ENCODE measurements at regions not wholly inside any gene's neighbourhood (a gene's known extent, or its start where the extent isn't known, plus 50 kb on each side); places are given as distances from the start of the nearest gene placed in this dataset.

DNA sequence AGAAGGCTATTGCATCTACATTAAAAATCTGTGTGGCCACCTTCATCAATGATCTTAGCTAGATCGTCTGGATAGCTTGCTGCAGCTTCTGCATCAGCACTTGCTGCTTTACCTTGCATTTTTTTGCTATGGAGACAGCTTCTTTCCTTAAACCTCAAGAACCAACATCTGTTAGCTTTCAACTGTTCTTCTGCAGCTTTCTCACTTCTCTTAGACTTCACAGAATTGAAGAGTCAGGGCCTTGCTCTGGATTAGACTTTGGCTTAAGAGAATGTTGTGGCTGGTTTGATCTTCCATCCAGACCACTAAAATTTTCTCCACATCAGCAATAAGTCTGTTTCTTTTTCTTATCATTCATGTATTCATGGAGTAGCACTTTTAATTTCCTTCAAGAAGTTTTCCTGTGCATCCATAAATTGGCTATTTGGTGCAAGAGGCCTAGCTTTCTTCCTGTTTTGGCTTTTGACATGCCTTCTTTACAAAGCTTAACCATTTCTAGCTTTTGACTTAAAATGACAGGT is 54.4 kb upstream of the MAP4K4 start:
- TF ChIP-seq, protein P1, sequence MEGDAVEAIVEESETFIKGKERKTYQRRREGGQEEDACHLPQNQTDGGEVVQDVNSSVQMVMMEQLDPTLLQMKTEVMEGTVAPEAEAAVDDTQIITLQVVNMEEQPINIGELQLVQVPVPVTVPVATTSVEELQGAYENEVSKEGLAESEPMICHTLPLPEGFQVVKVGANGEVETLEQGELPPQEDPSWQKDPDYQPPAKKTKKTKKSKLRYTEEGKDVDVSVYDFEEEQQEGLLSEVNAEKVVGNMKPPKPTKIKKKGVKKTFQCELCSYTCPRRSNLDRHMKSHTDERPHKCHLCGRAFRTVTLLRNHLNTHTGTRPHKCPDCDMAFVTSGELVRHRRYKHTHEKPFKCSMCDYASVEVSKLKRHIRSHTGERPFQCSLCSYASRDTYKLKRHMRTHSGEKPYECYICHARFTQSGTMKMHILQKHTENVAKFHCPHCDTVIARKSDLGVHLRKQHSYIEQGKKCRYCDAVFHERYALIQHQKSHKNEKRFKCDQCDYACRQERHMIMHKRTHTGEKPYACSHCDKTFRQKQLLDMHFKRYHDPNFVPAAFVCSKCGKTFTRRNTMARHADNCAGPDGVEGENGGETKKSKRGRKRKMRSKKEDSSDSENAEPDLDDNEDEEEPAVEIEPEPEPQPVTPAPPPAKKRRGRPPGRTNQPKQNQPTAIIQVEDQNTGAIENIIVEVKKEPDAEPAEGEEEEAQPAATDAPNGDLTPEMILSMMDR (IDR thresholded peaks at IDR 0.05): no peak
- TF ChIP-seq EP300 (IDR thresholded peaks at IDR 0.05): no peak
- no peak for TF ChIP-seq POLR2A (IDR thresholded peaks at IDR 0.05)
